B cell (primary cell): ENCODE measurements at regions not wholly inside any gene's neighbourhood (a gene's known extent, or its start where the extent isn't known, plus 50 kb on each side); places are given as distances from the start of the nearest gene placed in this dataset.

Source experiments
- ATAC-seq: fragments of 200-7000 bp; cut with Tn5 transposase; one replicate; pipeline ENCODE4 v1.10.0; 2021; ENCODE audit warnings: low read depth, mild to moderate bottlenecking, moderate number of reproducible peaks, moderate library complexity
- CTCF ChIA-PET: fragments of 350-600 bp; sonication (Branson Sonifier 250); formaldehyde crosslinking; loops from one replicate; lab custom pipeline; 2021; ENCODE audit warnings: antibody characterized with exemption, inconsistent platforms; lab: Charles Lee
- POLR2A ChIA-PET: fragments of 350-600 bp; sonication (Branson Sonifier 250); formaldehyde crosslinking; loops from one replicate; lab custom pipeline; 2021; ENCODE audit warnings: antibody characterized with exemption; lab: Charles Lee
- DNase-seq: peaks from one replicate; pipeline ENCODE4 v3.0.0; 2013
- H2AFZ ChIP-seq: 2 replicates; pipeline ENCODE4 v1.6.1; 2012; ENCODE audit warnings: mild to moderate bottlenecking, low read depth, low read length; ENCODE audit not compliant: insufficient read depth, poor library complexity, severe bottlenecking
- H3K27ac ChIP-seq, 2 donors: 1 replicate in 1 of 2; 2 replicates in 1 of 2; pipeline ENCODE4 v1.5.1; 2012 to 2013; ENCODE audit warnings: low read length in 2 of 2, mild to moderate bottlenecking in 2 of 2, moderate library complexity in 1 of 2
- H3K27me3 ChIP-seq, 4 experiments: fragments of 200-600 bp in 1 of 4; sonication (generic) in 1 of 4; replicated peaks in 1 of 4; 1 replicate in 2 of 4; 2 replicates in 2 of 4; pipeline versions ENCODE4 v1.6.1 to v1.7.0; 2013 to 2016; ENCODE audit warnings: low read length in 3 of 4, mild to moderate bottlenecking in 2 of 4, mixed read lengths in 1 of 4, moderate library complexity in 1 of 4; ENCODE audit not compliant: insufficient read depth in 4 of 4, control insufficient read depth in 3 of 4; ENCODE audit errors: control extremely low read depth in 1 of 4
- H3K36me3 ChIP-seq, 2 experiments: replicated peaks in 1 of 2; 1 replicate in 1 of 2; 2 replicates in 1 of 2; pipeline versions ENCODE4 v1.6.1 to v1.7.1; 2013; ENCODE audit warnings: low read length in 1 of 2; ENCODE audit not compliant: insufficient read depth in 2 of 2, control insufficient read depth in 1 of 2; ENCODE audit errors: control extremely low read depth in 1 of 2, extremely low read depth in 1 of 2
- H3K4me1 ChIP-seq, 2 donors: fragments of 200-600 bp in 1 of 2; sonication (generic) in 1 of 2; 1 replicate in 1 of 2; 2 replicates in 1 of 2; pipeline versions ENCODE4 v1.5.1 to v1.6.1; 2013 to 2017; ENCODE audit warnings: low read length in 2 of 2; ENCODE audit not compliant: control insufficient read depth in 2 of 2, insufficient read depth in 2 of 2
- H3K4me2 ChIP-seq: replicated peaks from 2 replicates; pipeline ENCODE3; 2012; ENCODE audit warnings: mild to moderate bottlenecking, low read depth, low read length; ENCODE audit not compliant: poor library complexity, severe bottlenecking
- H3K4me3 ChIP-seq, 5 experiments: fragments of 200-600 bp in 1 of 5; sonication (generic) in 1 of 5; 1 replicate in 3 of 5; 2 replicates in 2 of 5; pipeline versions ENCODE4 v1.5.1 to v1.7.0; 2011 to 2016; ENCODE audit warnings: low read length in 4 of 5, mild to moderate bottlenecking in 4 of 5, low read depth in 2 of 5, control low read depth in 1 of 5, moderate library complexity in 1 of 5; ENCODE audit not compliant: insufficient read depth in 1 of 5; ENCODE audit errors: control extremely low read depth in 1 of 5, extremely low read depth in 1 of 5
- H3K79me2 ChIP-seq: fragments of 200-600 bp; sonication (generic); one replicate; pipeline ENCODE4 v1.6.0; 2016; ENCODE audit warnings: low read length; ENCODE audit not compliant: control insufficient read depth, insufficient read depth
- H3K9ac ChIP-seq: fragments of 200-600 bp; sonication (generic); 2 replicates; pipeline ENCODE4 v1.6.1; 2017; ENCODE audit warnings: mild to moderate bottlenecking, low read length, moderate library complexity
- H3K9me3 ChIP-seq, 3 donors: one replicate each; pipeline versions ENCODE4 v1.6.1 to v1.7.1; 2013; ENCODE audit warnings: low read length in 2 of 3; ENCODE audit not compliant: control insufficient read depth in 2 of 3, insufficient read depth in 1 of 3; ENCODE audit errors: control extremely low read depth in 1 of 3
- H4K20me1 ChIP-seq: 2 replicates; pipeline ENCODE4 v1.6.0; 2012; ENCODE audit warnings: mild to moderate bottlenecking, low read length; ENCODE audit not compliant: insufficient read depth, control insufficient read depth, poor library complexity, severe bottlenecking
- H3K27ac Mint-ChIP-seq: one replicate; pipeline ENCODE4 v1.8.0; 2021; ENCODE audit warnings: mixed read lengths
- H3K27me3 Mint-ChIP-seq: one replicate; pipeline ENCODE4 v1.8.0; 2021; ENCODE audit warnings: mixed read lengths
- H3K4me1 Mint-ChIP-seq: one replicate; pipeline ENCODE4 v1.8.0; 2021; ENCODE audit warnings: mixed read lengths
- H3K4me3 Mint-ChIP-seq: one replicate; pipeline ENCODE4 v1.8.0; 2021; ENCODE audit warnings: mixed read lengths
- H3K9me3 Mint-ChIP-seq: one replicate; pipeline ENCODE4 v1.8.0; 2022; ENCODE audit warnings: mixed read lengths; ENCODE audit not compliant: insufficient read depth
- EZH2 ChIP-seq: IDR thresholded peaks from 2 replicates; pipeline ENCODE4 v1.6.1; 2012; ENCODE audit warnings: borderline replicate concordance, low read depth, mild to moderate bottlenecking, moderate library complexity, low read length; ENCODE audit not compliant: insufficient read depth, poor library complexity, severe bottlenecking
- WGBS: methylation state at CpG from one replicate; pipeline ENCODE4 v1.1.5; 2013; ENCODE audit warnings: missing lambda C conversion rate; ENCODE audit not compliant: insufficient coverage; 5-methylcytosine and 5-hydroxymethylcytosine counted together
- intact Hi-C: fragments of 100-400 bp; cut with micrococcal nuclease; formaldehyde crosslinking; loops from one replicate; pipeline ENCODE4 v1.10.0; 2022
- TF ChIP-seq, protein P1 (sequence below): fragments of 200-600 bp; IDR thresholded peaks from one replicate; pipeline ENCODE4 v1.8.0; 2022; ENCODE audit warnings: antibody characterized with exemption, mild to moderate bottlenecking

DNA sequence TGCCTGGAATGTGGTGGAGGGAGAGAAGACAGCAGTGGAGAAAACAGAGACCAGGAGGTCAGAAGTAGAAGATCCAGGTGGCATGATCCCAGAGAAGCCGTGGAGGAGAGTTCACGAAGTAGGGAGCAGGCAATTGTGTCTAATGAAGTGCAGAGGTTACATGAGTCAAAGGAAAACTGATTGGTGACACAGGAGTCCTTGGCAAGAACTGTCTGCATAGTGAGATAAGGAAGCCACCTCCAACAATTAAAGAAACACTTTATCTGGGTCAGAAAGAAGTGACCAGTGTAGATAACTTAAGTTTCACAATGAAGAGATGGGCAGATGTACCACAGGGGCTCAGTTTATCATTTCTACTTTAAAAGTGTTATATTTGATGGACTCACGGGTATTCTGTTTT, 57.0 kb upstream of the PTH start:
- H3K27ac ChIP-seq = no peak overlapping the region
- H3K4me3 ChIP-seq = no peak overlapping the region
- no peaks in the 10 kb centered on the region for H3K27me3 ChIP-seq
- no peak overlapping the region for H2AFZ ChIP-seq
- DNase-seq (no peak), ATAC-seq (no peak)
- no peaks in the 10 kb centered on the region for H3K36me3 ChIP-seq
- H4K20me1 ChIP-seq = no peaks in the 10 kb centered on the region
- H3K4me1 ChIP-seq = no peaks in the 10 kb centered on the region
- H3K9ac ChIP-seq = no peak overlapping the region
- Mint-ChIP-seq H3K4me3 (no peak overlapping the region), H3K9me3 (peaks cover 5% of the 10 kb centered on the region), H3K27me3 (no peaks in the 10 kb centered on the region), H3K4me1 (no peaks in the 10 kb centered on the region), H3K27ac (no peak overlapping the region)
- TF ChIP-seq, protein P1, sequence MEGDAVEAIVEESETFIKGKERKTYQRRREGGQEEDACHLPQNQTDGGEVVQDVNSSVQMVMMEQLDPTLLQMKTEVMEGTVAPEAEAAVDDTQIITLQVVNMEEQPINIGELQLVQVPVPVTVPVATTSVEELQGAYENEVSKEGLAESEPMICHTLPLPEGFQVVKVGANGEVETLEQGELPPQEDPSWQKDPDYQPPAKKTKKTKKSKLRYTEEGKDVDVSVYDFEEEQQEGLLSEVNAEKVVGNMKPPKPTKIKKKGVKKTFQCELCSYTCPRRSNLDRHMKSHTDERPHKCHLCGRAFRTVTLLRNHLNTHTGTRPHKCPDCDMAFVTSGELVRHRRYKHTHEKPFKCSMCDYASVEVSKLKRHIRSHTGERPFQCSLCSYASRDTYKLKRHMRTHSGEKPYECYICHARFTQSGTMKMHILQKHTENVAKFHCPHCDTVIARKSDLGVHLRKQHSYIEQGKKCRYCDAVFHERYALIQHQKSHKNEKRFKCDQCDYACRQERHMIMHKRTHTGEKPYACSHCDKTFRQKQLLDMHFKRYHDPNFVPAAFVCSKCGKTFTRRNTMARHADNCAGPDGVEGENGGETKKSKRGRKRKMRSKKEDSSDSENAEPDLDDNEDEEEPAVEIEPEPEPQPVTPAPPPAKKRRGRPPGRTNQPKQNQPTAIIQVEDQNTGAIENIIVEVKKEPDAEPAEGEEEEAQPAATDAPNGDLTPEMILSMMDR = no peak
- no peak for TF ChIP-seq EZH2
- H3K79me2 ChIP-seq = no peaks in the 10 kb centered on the region
- CTCF ChIA-PET = no interaction called here
- H3K4me2 ChIP-seq = no peak overlapping the region
- intact Hi-C loops = no loop called here
- POLR2A ChIA-PET = no interaction called here
- 73% methylated on average over 2 of the region's 3 CpGs for WGBS
- H3K9me3 ChIP-seq = peaks cover 0 to 13% (median 0%) of the 10 kb centered on the region in 3 donors

GRCh38 chr11:13551834-13552233, 56.0 kb upstream of the PTH start:
- Histone ChIP-seq H4K20me1 (no peaks in the 10 kb centered on the region), H3K27ac (no peak overlapping the region), H3K9ac (no peak overlapping the region), H3K27me3 (no peaks in the 10 kb centered on the region), H3K4me3 (no peak overlapping the region), H2AFZ (no peak overlapping the region), H3K36me3 (no peaks in the 10 kb centered on the region), H3K79me2 (no peaks in the 10 kb centered on the region), H3K9me3 (peaks cover 0 to 13% (median 5%) of the 10 kb centered on the region in 3 donors), H3K4me2 (no peak overlapping the region), H3K4me1 (no peaks in the 10 kb centered on the region)
- Mint-ChIP-seq H3K27ac (no peak overlapping the region), H3K27me3 (no peaks in the 10 kb centered on the region), H3K4me1 (no peaks in the 10 kb centered on the region), H3K9me3 (peaks cover 9% of the 10 kb centered on the region), H3K4me3 (no peak overlapping the region)
- no peak for ATAC-seq
- no peak for DNase-seq
- no peak for TF ChIP-seq EZH2
- TF ChIP-seq, protein P1 = no peak
- 71% methylated on average over 3 of the region's 6 CpGs for WGBS
- intact Hi-C loops = no loop called here
- POLR2A ChIA-PET = no interaction called here
- CTCF ChIA-PET = no interaction called here
